ENCODE measurements at regions not wholly inside any gene's neighbourhood (a gene's known extent, or its start where the extent isn't known, plus 50 kb on each side); places are given as distances from the start of the nearest gene placed in this dataset.

- H3K4me3 ChIP-seq (ENCODE audit: low read depth, low read length) = no peak overlapping the region
- H3K4me1 ChIP-seq (ENCODE audit: control insufficient read depth, insufficient read depth, low read length) = peaks cover 10% of the 10 kb centered on the region
- H3K36me3 ChIP-seq (ENCODE audit: control insufficient read depth in 2 of 2, insufficient read depth in 1 of 2, low read length in 2 of 2) = no peaks in the 10 kb centered on the region
- no peaks in the 10 kb centered on the region; the same call in 1 of the 2 replicates for H3K9me3 ChIP-seq (ENCODE audit: control insufficient read depth, insufficient read depth, low read depth, low read length)
- no peak overlapping the region for H3K27ac ChIP-seq (ENCODE audit: extremely low read depth, low read depth, low read length)
- CTCF ChIA-PET = no interaction called here
- POLR2A ChIA-PET = no interaction called here
- TF ChIP-seq ZNF10 (tag by site-specific recombination; IDR thresholded peaks at IDR 0.05) = no peak
- no peak for TF ChIP-seq ZNF433 (tag by site-specific recombination; IDR thresholded peaks at IDR 0.05; ENCODE audit: low read depth)
- TF ChIP-seq ZFP41 (tag by site-specific recombination; IDR thresholded peaks at IDR 0.05; ENCODE audit: borderline replicate concordance) = no peak
- TF ChIP-seq WT1 (tag by site-specific recombination; IDR thresholded peaks at IDR 0.05) = no peak
- no peak for TF ChIP-seq HIC1 (tag by site-specific recombination; IDR thresholded peaks at IDR 0.05)
- TF ChIP-seq ZNF555 (tag by site-specific recombination; conservative IDR thresholded peaks at IDR 0.05) = no peak
- no peak for TF ChIP-seq ZSCAN30 (tag by site-specific recombination; IDR thresholded peaks at IDR 0.05)
- no peak for TF ChIP-seq ZNF660 (tag by site-specific recombination; IDR thresholded peaks at IDR 0.05)
- no peak for TF ChIP-seq PRDM2 (tag by site-specific recombination; IDR thresholded peaks at IDR 0.05; ENCODE audit: borderline replicate concordance)
- TF ChIP-seq, protein P1, sequence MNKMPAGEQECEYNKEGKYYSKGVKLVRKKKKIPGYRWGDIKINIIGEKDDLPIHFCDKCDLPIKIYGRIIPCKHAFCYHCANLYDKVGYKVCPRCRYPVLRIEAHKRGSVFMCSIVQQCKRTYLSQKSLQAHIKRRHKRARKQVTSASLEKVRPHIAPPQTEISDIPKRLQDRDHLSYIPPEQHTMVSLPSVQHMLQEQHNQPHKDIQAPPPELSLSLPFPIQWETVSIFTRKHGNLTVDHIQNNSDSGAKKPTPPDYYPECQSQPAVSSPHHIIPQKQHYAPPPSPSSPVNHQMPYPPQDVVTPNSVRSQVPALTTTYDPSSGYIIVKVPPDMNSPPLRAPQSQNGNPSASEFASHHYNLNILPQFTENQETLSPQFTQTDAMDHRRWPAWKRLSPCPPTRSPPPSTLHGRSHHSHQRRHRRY (tag by site-specific recombination; IDR thresholded peaks at IDR 0.05) = no peak
- TF ChIP-seq ZNF571 (tag by site-specific recombination; IDR thresholded peaks at IDR 0.05) = no peak
- no peak for TF ChIP-seq ZNF202 (tag by site-specific recombination; IDR thresholded peaks at IDR 0.05; ENCODE audit: borderline replicate concordance)
- TF ChIP-seq ZNF544 (tag by site-specific recombination; IDR thresholded peaks at IDR 0.05) = no peak
- no peak for TF ChIP-seq ZNF76 (tag by site-specific recombination; IDR thresholded peaks at IDR 0.05; ENCODE audit: borderline replicate concordance, low read depth)
- no peak for TF ChIP-seq ZNF140 (tag by site-specific recombination; IDR thresholded peaks at IDR 0.05)
- no peak for TF ChIP-seq ZBTB1 (tag by site-specific recombination; IDR thresholded peaks at IDR 0.05)
- TF ChIP-seq ZNF394 (tag by site-specific recombination; IDR thresholded peaks at IDR 0.05; ENCODE audit: borderline replicate concordance) = no peak
Measured at GRCh38 chr5:124403281-124403680, 343.2 kb downstream of the ZNF608 start.

Measured in HEK293 (cell line).